Panc1 (cell line): ENCODE measurements at regions not wholly inside any gene's neighbourhood (a gene's known extent, or its start where the extent isn't known, plus 50 kb on each side); places are given as distances from the start of the nearest gene placed in this dataset.
A peak's percentile ranks its signal among the peaks of the same experiment; 100 is the strongest.

ENCODE experiments used
- ATAC-seq: fragments of 200-7000 bp; cut with Tn5 transposase; 2 replicates; pipeline ENCODE4 v1.9.1; 2020; ENCODE audit warnings: mild to moderate bottlenecking, moderate library complexity
- BruUV-seq: library from RNA; stranded (reverse); fragments of 400-500 nt; replicated peaks from 2 replicates; lab custom pipeline; 2021; lab: Mats Ljungman, UMichigan
- CTCF ChIA-PET: fragments of 300-600 bp; sonication (Branson Sonifier 250); formaldehyde crosslinking; loops from one replicate; lab custom pipeline; 2022; ENCODE audit warnings: antibody characterized with exemption; lab: Charles Lee
- POLR2A ChIA-PET: fragments of 300-600 bp; sonication (Branson Sonifier 250); formaldehyde crosslinking; loops from one replicate; lab custom pipeline; 2022; ENCODE audit warnings: antibody characterized with exemption; lab: Charles Lee
- DNase-seq: peaks from one replicate; pipeline ENCODE4 v3.0.0-alpha.2; 2010; ENCODE audit warnings: low read depth, low spot score
- H3K27ac ChIP-seq: 2 replicates; pipeline ENCODE4 v1.5.1; 2011; ENCODE audit warnings: mild to moderate bottlenecking, low read length, inconsistent platforms
- H3K27me3 ChIP-seq: fragments of 200-500 bp; sonication (Bioruptor generic); 2 replicates; pipeline ENCODE4 v1.6.0; 2014; ENCODE audit warnings: low read length, inconsistent platforms; ENCODE audit not compliant: control insufficient read depth, insufficient read depth
- H3K36me3 ChIP-seq: fragments of 200-500 bp; sonication (Bioruptor generic); 2 replicates; pipeline ENCODE4 v1.5.1; 2014; ENCODE audit warnings: inconsistent platforms, mild to moderate bottlenecking, low read length, moderate library complexity; ENCODE audit not compliant: control insufficient read depth, insufficient read depth
- H3K4me1 ChIP-seq: 2 replicates; pipeline ENCODE4 v1.5.1; 2011; ENCODE audit warnings: inconsistent platforms, mild to moderate bottlenecking, low read length, moderate library complexity; ENCODE audit not compliant: control insufficient read depth, insufficient read depth
- H3K4me3 ChIP-seq, 2 experiments: 2 replicates each; pipeline ENCODE4 v1.5.1; 2011 to 2012; ENCODE audit warnings: low read depth in 2 of 2, low read length in 2 of 2, mild to moderate bottlenecking in 2 of 2, inconsistent platforms in 1 of 2, moderate library complexity in 1 of 2
- H3K9me3 ChIP-seq: fragments of 200-500 bp; sonication (Bioruptor generic); 2 replicates; pipeline ENCODE4 v1.5.1; 2014; ENCODE audit warnings: low read depth, mild to moderate bottlenecking, inconsistent platforms, low read length, moderate library complexity; ENCODE audit not compliant: control insufficient read depth, insufficient read depth
- CTCF ChIP-seq: fragments of 450-650 bp; IDR thresholded peaks from 2 replicates; pipeline ENCODE4 v1.5.1; 2017; ENCODE audit warnings: mild to moderate bottlenecking
- POLR2AphosphoS5 ChIP-seq: IDR thresholded peaks from 2 replicates; pipeline ENCODE4 v1.6.1; 2012; ENCODE audit warnings: mild to moderate bottlenecking, low read depth, low read length, moderate library complexity
- REST ChIP-seq, 2 experiments: IDR thresholded peaks; 2 replicates each; pipeline ENCODE4 v1.6.1; 2011 to 2012; ENCODE audit warnings: low read depth in 2 of 2, control low read depth in 1 of 2, low read length in 1 of 2, mild to moderate bottlenecking in 1 of 2, moderate library complexity in 1 of 2; ENCODE audit not compliant: insufficient read depth in 1 of 2
- SIN3A ChIP-seq: IDR thresholded peaks from 2 replicates; pipeline ENCODE4 v1.6.1; 2012; ENCODE audit warnings: low read depth, mild to moderate bottlenecking, low read length, moderate library complexity, borderline replicate concordance; ENCODE audit not compliant: insufficient read depth
- TCF7L2 ChIP-seq: IDR thresholded peaks from 2 replicates; pipeline ENCODE4 v1.6.1; 2011; ENCODE audit warnings: mild to moderate bottlenecking, low read depth, low read length, inconsistent platforms
- in situ Hi-C: cut with HindIII; loops from 2 replicates; pipeline ENCODE4 v1.10.0; 2016; ENCODE audit warnings: low sequenced_read_pairs, low pct_unique_long_range_greater_than_20kb
- intact Hi-C: fragments of 100-400 bp; cut with micrococcal nuclease; formaldehyde crosslinking; loops from one replicate; pipeline ENCODE4 v1.10.0; 2022; ENCODE audit not compliant: unreplicated experiment

- Histone ChIP-seq H3K9me3 (no peaks in the 10 kb centered on the region), H3K4me3 (no peak overlapping the region), H3K27me3 (no peaks in the 10 kb centered on the region), H3K4me1 (no peaks in the 10 kb centered on the region), H3K36me3 (no peaks in the 10 kb centered on the region), H3K27ac (no peak overlapping the region)
- ChIA-PET CTCF (no interaction called here), POLR2A (no interaction called here)
- TF ChIP-seq SIN3A = no peak
- TF ChIP-seq CTCF = peak; percentile 21; the same call in 1 of the 2 replicates
- ATAC-seq (no peak), DNase-seq (no peak)
- intact Hi-C loops (no loop called here), in situ Hi-C loops (no loop called here)
- no TSS peak for BruUV-seq
These were observed 2040.3 kb upstream of the PCDH20 start for GRCh38 chr13:63455938-63456337.

GRCh38 chr13:63449550-63449949, 2033.9 kb upstream of the PCDH20 start:
- CTCF ChIA-PET = no interaction called here
- Histone ChIP-seq H3K27ac (no peak overlapping the region), H3K27me3 (no peaks in the 10 kb centered on the region), H3K36me3 (no peaks in the 10 kb centered on the region), H3K4me1 (no peaks in the 10 kb centered on the region), H3K9me3 (no peaks in the 10 kb centered on the region), H3K4me3 (no peak overlapping the region)
- intact Hi-C loops = no loop called here
- no peak for ATAC-seq
- in situ Hi-C loops = no loop called here
- POLR2A ChIA-PET = no interaction called here
- no peak for DNase-seq
- no TSS peak for BruUV-seq
- TF ChIP-seq TCF7L2 (no peak), POLR2AphosphoS5 (no peak), REST (IDR thresholded peaks at IDR 0.05; ENCODE audit: insufficient read depth in 1 of 2, low read depth in 2 of 2, low read length in 1 of 2) (no peak), SIN3A (no peak), CTCF (no peak)
